ENCODE measurements at regions not wholly inside any gene's neighbourhood (a gene's known extent, or its start where the extent isn't known, plus 50 kb on each side); places are given as distances from the start of the nearest gene placed in this dataset.

DNA sequence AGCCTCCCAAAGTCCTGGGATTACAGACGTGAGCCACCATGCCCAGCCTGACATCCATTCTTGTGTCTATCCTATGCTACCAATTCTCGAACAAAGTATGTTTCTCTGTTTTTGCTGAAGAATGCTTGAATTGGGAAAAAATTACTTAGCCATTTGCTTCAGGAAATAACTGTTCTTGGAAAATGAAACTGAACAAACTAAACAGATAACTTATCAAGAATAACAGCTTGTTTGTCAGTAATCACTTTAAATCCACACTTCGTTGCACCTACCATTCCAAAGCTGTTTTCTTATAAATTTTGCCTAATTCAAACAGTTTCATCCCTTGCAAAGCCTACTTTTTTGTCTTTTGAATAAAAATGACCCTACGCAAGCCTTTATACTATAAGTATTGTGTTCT, 672.9 kb downstream of the SUCLG1 start:
- H3K36me3 ChIP-seq (ENCODE audit: insufficient read depth, low read length) = no peaks in the 10 kb centered on the region
- no peaks in the 10 kb centered on the region for H3F3A ChIP-seq (ENCODE audit: insufficient read depth, low read length)
- no peaks in the 10 kb centered on the region for H4K20me1 ChIP-seq (ENCODE audit: insufficient read depth, low read length)
- no peak overlapping the region for H3K27ac ChIP-seq (ENCODE audit: low read depth, low read length, poor library complexity, severe bottlenecking)
- H3K27me3 ChIP-seq (ENCODE audit: insufficient read depth, low read length) = no peaks in the 10 kb centered on the region
- H3K9me2 ChIP-seq (ENCODE audit: low read depth, low read length) = no peaks in the 10 kb centered on the region
- no peak overlapping the region for H3K9ac ChIP-seq (ENCODE audit: low read length)
- H3K4me3 ChIP-seq (ENCODE audit: low read depth, low read length, poor library complexity, severe bottlenecking) = no peak overlapping the region
- no peak overlapping the region for H3K4me2 ChIP-seq (ENCODE audit: low read length)
- H2AFZ ChIP-seq (ENCODE audit: low read length) = no peak overlapping the region
- H3K79me2 ChIP-seq (ENCODE audit: insufficient read depth, low read length) = no peaks in the 10 kb centered on the region
- no peaks in the 10 kb centered on the region for H3K4me1 ChIP-seq (ENCODE audit: insufficient read depth, low read length, severe bottlenecking)
- no peaks in the 10 kb centered on the region for H3K9me3 ChIP-seq (ENCODE audit: low read length)
- TF ChIP-seq CTCF (IDR thresholded peaks at IDR 0.05; ENCODE audit: low read length) (no peak), EZH2 (IDR thresholded peaks at IDR 0.05; ENCODE audit: borderline replicate concordance, low read length) (no peak)

DNA sequence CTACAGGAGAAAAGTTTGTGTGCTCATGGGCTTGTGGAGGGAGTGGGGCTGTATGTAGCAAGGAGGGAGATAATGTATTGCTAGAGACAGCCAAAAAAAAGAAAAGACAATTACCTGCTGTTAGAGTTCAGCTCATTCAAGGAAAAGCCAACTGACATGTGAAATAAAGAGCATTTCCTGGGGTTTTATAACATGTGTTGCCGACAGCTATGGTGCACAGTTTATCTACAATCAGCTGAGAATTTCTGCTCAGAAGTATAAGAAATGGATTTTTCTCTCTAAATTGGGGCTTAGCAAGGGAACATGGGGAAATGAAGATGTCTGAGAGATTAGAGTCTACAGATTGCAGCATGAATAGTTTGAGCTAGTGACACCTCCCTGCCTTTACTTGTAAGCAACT, 674.1 kb downstream of the SUCLG1 start:
- Histone ChIP-seq H3K27ac (ENCODE audit: low read depth, low read length, poor library complexity, severe bottlenecking) (no peak overlapping the region), H2AFZ (ENCODE audit: low read length) (no peak overlapping the region), H3K9ac (ENCODE audit: low read length) (no peak overlapping the region), H3K4me2 (ENCODE audit: low read length) (no peak overlapping the region), H3F3A (ENCODE audit: insufficient read depth, low read length) (no peaks in the 10 kb centered on the region), H3K9me3 (ENCODE audit: low read length) (no peaks in the 10 kb centered on the region), H4K20me1 (ENCODE audit: insufficient read depth, low read length) (no peaks in the 10 kb centered on the region), H3K36me3 (ENCODE audit: insufficient read depth, low read length) (no peaks in the 10 kb centered on the region), H3K4me3 (ENCODE audit: low read depth, low read length, poor library complexity, severe bottlenecking) (no peak overlapping the region), H3K9me2 (ENCODE audit: low read depth, low read length) (no peaks in the 10 kb centered on the region), H3K27me3 (ENCODE audit: insufficient read depth, low read length) (no peaks in the 10 kb centered on the region), H3K79me2 (ENCODE audit: insufficient read depth, low read length) (no peaks in the 10 kb centered on the region), H3K4me1 (ENCODE audit: insufficient read depth, low read length, severe bottlenecking) (no peaks in the 10 kb centered on the region)
- TF ChIP-seq EZH2 (IDR thresholded peaks at IDR 0.05; ENCODE audit: borderline replicate concordance, low read length) (no peak), CTCF (IDR thresholded peaks at IDR 0.05; ENCODE audit: low read length) (no peak)

DNA sequence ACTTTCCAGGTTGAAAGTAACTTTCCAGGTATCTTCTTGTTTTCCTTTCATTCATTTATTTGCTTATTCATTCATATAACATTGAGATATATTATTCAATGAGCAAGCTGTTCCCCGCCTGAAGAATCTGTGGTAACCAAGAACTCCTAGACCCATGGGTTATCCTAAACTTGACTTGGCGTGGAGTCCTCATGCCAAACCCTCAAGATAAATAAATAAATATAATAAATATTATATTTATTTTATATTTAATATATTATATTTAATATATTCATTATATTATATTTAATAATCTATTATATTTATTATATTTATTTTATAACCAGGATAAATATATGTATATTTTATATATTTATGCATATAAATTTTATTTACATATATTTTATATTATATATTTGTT, 674.8 kb downstream of the SUCLG1 start:
- Histone ChIP-seq H3K4me2 (ENCODE audit: low read length) (no peak overlapping the region), H3K27ac (ENCODE audit: low read depth, low read length, poor library complexity, severe bottlenecking) (no peak overlapping the region), H3K9ac (ENCODE audit: low read length) (no peak overlapping the region), H3K36me3 (ENCODE audit: insufficient read depth, low read length) (no peaks in the 10 kb centered on the region), H3F3A (ENCODE audit: insufficient read depth, low read length) (no peaks in the 10 kb centered on the region), H3K27me3 (ENCODE audit: insufficient read depth, low read length) (no peaks in the 10 kb centered on the region), H3K9me2 (ENCODE audit: low read depth, low read length) (no peaks in the 10 kb centered on the region), H2AFZ (ENCODE audit: low read length) (no peak overlapping the region), H3K9me3 (ENCODE audit: low read length) (no peaks in the 10 kb centered on the region), H4K20me1 (ENCODE audit: insufficient read depth, low read length) (no peaks in the 10 kb centered on the region), H3K4me3 (ENCODE audit: low read depth, low read length, poor library complexity, severe bottlenecking) (no peak overlapping the region), H3K4me1 (ENCODE audit: insufficient read depth, low read length, severe bottlenecking) (no peaks in the 10 kb centered on the region), H3K79me2 (ENCODE audit: insufficient read depth, low read length) (no peaks in the 10 kb centered on the region)
- TF ChIP-seq CTCF (IDR thresholded peaks at IDR 0.05; ENCODE audit: low read length) (no peak), EZH2 (IDR thresholded peaks at IDR 0.05; ENCODE audit: borderline replicate concordance, low read length) (no peak)
